ENCODE measurements at regions not wholly inside any gene's neighbourhood (a gene's known extent, or its start where the extent isn't known, plus 50 kb on each side); places are given as distances from the start of the nearest gene placed in this dataset.

DNA sequence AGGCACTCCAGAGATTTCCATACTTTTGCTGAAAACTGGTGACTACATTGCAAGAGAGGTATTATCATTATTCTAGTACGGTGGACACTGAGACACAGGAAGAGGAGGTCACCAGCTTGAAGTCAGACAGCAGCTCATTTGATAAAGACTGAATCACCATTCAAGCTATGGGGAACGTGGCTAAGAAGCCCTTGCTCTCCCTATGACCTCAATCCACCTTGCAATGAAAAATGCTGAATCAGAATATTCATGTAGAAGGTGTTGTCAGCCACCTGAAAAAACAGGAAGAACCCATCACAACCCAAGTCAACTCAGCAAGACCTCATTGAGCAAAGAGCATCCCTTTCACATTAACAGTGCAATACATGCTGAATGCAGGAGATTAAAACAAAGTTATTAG lies 59.0 kb upstream of the FGGY start:
- POLR2A ChIA-PET = no interaction called here
- no peak for DNase-seq
- H3K27me3 Mint-ChIP-seq = peaks cover 7% of the 10 kb centered on the region
- H3K9me3 Mint-ChIP-seq = no peaks in the 10 kb centered on the region
- H3K27ac Mint-ChIP-seq = no peak overlapping the region
- H3K36me3 Mint-ChIP-seq (ENCODE audit: low read depth) = no peaks in the 10 kb centered on the region
- H3K4me1 Mint-ChIP-seq = no peaks in the 10 kb centered on the region
- no peak overlapping the region for H3K4me3 Mint-ChIP-seq
- CTCF ChIA-PET = no interaction called here

DNA sequence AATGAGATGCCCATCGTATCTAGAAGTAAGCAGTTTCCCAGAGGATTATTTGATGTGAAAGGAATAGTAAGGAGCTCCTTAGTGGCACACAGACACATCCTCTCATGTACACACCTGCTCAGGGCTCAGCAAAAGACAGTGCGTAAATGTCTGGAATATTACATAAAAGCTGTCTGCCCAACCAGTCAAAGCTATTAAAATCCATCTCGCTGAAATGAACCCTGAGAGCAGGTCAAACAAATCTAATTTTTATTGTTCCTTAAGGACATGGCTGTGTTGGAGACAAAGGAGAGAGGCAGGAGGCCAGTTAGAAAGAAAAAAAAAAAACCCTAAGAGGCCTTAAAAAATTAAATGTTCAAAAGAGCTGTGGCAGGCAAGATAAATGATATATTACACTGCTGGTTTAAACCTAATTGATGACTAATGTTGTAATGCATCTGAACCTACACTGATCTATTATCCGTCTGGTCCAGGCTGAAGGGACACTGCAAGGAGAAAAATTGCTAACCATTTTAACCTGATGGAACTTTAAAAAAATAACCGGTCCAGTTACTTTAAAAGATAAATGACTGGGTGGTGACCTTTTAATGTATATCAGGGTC lies 58.5 kb upstream of the FGGY start:
- H3K9me3 Mint-ChIP-seq = no peaks in the 10 kb centered on the region
- no peak overlapping the region for H3K27ac Mint-ChIP-seq
- ChIA-PET POLR2A (no interaction called here), CTCF (no interaction called here)
- peaks cover 7% of the 10 kb centered on the region for H3K27me3 Mint-ChIP-seq
- DNase-seq = no peak
- H3K36me3 Mint-ChIP-seq (ENCODE audit: low read depth) = no peaks in the 10 kb centered on the region
- H3K4me1 Mint-ChIP-seq = no peaks in the 10 kb centered on the region
- no peak overlapping the region for H3K4me3 Mint-ChIP-seq

DNA sequence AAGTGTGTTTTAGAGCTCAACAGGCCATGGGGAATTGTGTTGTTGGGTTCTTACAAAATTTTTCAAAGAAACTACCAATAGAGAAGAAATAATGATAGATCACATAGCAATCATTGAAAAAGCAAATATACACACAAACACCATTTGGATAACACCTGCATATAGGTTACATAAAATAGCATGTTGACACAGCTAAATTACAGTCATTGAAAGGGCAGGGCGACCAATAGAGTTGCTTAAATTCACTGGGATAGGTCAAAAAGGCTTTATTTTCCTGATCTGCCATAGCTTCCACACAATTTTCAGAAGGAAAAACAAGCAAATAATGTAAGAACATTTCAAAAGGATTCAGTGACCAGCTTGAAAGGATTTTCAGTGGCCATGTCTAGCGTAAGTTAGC lies 57.9 kb upstream of the FGGY start:
- no peak overlapping the region for H3K27ac Mint-ChIP-seq
- POLR2A ChIA-PET = no interaction called here
- CTCF ChIA-PET = no interaction called here
- H3K27me3 Mint-ChIP-seq = peaks cover 7% of the 10 kb centered on the region
- no peaks in the 10 kb centered on the region for H3K9me3 Mint-ChIP-seq
- H3K4me1 Mint-ChIP-seq = no peaks in the 10 kb centered on the region
- no peaks in the 10 kb centered on the region for H3K36me3 Mint-ChIP-seq (ENCODE audit: low read depth)
- no peak for DNase-seq
- no peak overlapping the region for H3K4me3 Mint-ChIP-seq

DNA sequence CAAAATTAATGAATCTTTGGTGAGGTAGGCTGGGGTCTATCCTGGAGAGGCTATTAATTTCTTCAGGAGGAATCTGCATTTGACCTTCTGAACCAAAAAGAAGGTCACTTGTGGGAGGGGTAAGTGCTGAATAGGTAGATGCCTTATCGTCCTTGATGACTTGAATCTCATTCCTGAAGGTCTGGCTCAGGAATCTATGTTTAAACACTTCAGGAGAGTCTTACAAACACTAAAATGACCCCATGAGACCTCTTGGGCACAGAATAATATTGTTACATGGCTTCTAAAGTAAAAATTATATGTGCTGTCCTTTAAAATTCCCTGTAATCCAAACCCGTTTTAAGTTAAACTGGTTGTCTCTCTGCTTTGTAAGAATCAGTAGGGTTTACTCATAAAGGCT lies 55.0 kb upstream of the FGGY start:
- POLR2A ChIA-PET = no interaction called here
- Mint-ChIP-seq H3K27ac (no peak overlapping the region), H3K4me3 (no peak overlapping the region), H3K9me3 (peaks cover 4% of the 10 kb centered on the region), H3K4me1 (no peaks in the 10 kb centered on the region), H3K36me3 (ENCODE audit: low read depth) (no peaks in the 10 kb centered on the region), H3K27me3 (peaks cover 5% of the 10 kb centered on the region)
- no peak for DNase-seq
- CTCF ChIA-PET = no interaction called here

DNA sequence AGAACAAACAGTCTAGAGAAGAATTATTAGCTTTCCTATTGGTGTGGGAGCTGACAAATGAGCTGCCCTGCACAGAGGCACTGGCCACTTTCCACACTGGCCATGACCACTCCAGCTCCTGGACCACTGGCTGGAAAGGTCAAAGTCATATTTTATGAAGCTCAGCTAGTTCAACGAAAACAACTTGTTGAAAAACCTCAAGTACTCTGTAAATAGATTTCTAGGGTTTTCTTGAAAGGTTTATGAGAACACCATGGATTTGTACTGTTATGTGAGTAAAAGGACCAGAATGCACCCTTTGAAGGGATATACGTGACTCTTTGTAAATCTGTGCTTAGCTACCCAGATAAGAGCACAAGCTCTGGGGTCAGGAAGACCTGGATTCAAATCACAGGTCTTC lies 54.5 kb upstream of the FGGY start:
- peaks cover 3% of the 10 kb centered on the region for H3K27me3 Mint-ChIP-seq
- CTCF ChIA-PET = no interaction called here
- POLR2A ChIA-PET = no interaction called here
- no peaks in the 10 kb centered on the region for H3K4me1 Mint-ChIP-seq
- H3K27ac Mint-ChIP-seq = no peak overlapping the region
- no peak for DNase-seq
- H3K36me3 Mint-ChIP-seq (ENCODE audit: low read depth) = no peaks in the 10 kb centered on the region
- peaks cover 4% of the 10 kb centered on the region for H3K9me3 Mint-ChIP-seq
- no peak overlapping the region for H3K4me3 Mint-ChIP-seq

DNA sequence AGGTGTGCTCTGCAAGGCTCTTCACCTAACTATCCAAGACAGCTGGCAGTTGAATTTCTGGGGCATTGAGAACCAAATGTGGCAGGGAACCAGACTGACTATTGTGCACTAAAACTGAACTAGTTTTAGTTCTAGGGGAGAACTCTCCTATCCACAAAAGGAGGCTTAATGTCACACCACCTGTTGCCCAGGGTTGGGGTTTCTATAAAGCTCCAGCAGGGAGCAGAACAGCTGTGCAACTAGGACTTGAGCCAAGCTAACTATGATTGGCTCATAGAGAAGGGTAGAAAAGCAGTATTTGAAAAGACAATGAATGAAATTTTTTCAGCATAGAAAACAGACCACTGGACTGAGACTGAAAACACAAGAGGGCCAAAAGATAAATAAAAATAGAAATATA lies 53.3 kb upstream of the FGGY start:
- H3K27me3 Mint-ChIP-seq = peaks cover 3% of the 10 kb centered on the region
- H3K9me3 Mint-ChIP-seq = peaks cover 4% of the 10 kb centered on the region
- H3K4me3 Mint-ChIP-seq = no peak overlapping the region
- H3K27ac Mint-ChIP-seq = no peak overlapping the region
- ChIA-PET CTCF (no interaction called here), POLR2A (no interaction called here)
- H3K4me1 Mint-ChIP-seq = no peaks in the 10 kb centered on the region
- no peaks in the 10 kb centered on the region for H3K36me3 Mint-ChIP-seq (ENCODE audit: low read depth)
- DNase-seq = no peak

DNA sequence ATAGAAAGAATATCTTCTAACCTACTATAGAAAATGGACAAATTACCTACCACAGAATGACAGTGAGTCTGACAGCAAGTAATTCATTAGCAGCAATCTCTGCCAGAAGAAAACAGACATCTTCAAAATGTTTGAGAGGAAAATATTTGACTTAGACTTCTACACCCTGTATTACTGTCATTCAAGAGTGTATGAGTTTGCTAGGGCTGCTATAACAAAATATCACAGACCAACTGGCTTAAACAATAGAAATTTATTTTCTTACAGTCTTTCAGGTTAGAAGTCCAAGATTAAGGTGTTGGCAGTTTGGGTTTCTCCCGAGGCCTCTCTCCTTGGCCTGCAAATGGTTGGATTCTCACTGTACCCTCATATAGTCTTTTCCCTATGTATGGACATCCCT lies 52.9 kb upstream of the FGGY start:
- no peak for DNase-seq
- CTCF ChIA-PET = no interaction called here
- Mint-ChIP-seq H3K27me3 (peaks cover 3% of the 10 kb centered on the region), H3K36me3 (ENCODE audit: low read depth) (no peaks in the 10 kb centered on the region), H3K4me1 (no peaks in the 10 kb centered on the region), H3K4me3 (no peak overlapping the region), H3K27ac (no peak overlapping the region), H3K9me3 (peaks cover 4% of the 10 kb centered on the region)
- POLR2A ChIA-PET = no interaction called here

DNA sequence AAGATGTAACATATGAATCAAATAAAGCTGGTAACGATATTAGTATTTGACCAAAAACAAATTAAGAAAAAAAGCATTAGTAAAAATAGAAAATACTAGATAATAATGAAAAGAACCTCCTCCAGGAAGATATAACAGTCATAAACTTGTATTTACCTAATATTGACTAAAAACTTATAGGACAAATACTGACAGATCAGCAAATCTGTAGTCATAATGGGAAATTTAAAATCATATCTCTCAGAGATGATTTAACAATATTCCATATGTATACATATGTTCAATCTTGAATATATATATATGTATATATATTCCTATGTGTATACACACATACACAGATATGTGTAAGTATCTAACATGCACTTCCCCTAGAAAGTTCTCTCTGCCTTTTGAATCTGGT lies 52.0 kb upstream of the FGGY start:
- Mint-ChIP-seq H3K27me3 (peaks cover 3% of the 10 kb centered on the region), H3K4me3 (no peak overlapping the region)
- CTCF ChIA-PET = no interaction called here

More for the DNA sequence above, 52.0 kb upstream of the FGGY start:
- DNase-seq = no peak
- Mint-ChIP-seq H3K27ac (no peak overlapping the region), H3K36me3 (ENCODE audit: low read depth) (no peaks in the 10 kb centered on the region), H3K9me3 (peaks cover 4% of the 10 kb centered on the region), H3K4me1 (no peaks in the 10 kb centered on the region)
- POLR2A ChIA-PET = no interaction called here

Measured in activated CD4-positive, alpha-beta memory T cell treated with anti-CD3 and anti-CD28 coated beads, Interleukin-2, amount 10 ng/mL, durations not matched to agents 7 days and 5 days (primary cell).